ENCODE measurements at regions not wholly inside any gene's neighbourhood (a gene's known extent, or its start where the extent isn't known, plus 50 kb on each side); places are given as distances from the start of the nearest gene placed in this dataset.

DNA sequence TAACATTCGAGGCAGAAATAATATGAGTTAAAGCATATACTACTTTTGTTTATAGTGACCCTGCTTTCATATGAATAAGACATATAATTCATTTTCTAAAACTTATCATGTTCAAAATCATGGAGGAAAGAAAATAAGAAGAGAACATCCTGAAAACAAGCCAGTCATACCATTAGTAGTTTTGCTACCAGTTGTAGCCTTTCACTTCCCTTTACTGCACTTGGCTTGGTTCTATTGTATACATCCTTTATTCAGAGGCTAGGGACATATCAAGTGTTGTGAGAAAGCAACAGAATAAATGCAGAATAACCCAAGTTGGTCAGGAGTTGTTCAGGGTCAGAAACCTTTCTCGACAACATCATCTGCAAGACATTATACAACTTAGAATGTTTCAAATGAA, 598.7 kb downstream of the SOX5 start:
- H3K27ac ChIP-seq, result no peak overlapping the region
- no peaks in the 10 kb centered on the region for H3K4me1 ChIP-seq
- H3K4me3 ChIP-seq, result no peak overlapping the region
- H3K9me3 ChIP-seq, result no peaks in the 10 kb centered on the region
- no peaks in the 10 kb centered on the region for H3K27me3 ChIP-seq
- H3K36me3 ChIP-seq, result no peaks in the 10 kb centered on the region
- intact Hi-C loops (cut with DNase I; ENCODE audit: low total_unique reads), result no loop called here
- DNase-seq (ENCODE audit: low spot score in 2 of 2), result no peak
- TF ChIP-seq POLR2AphosphoS5 (IDR thresholded peaks at IDR 0.05) (no peak), POLR2A (IDR thresholded peaks at IDR 0.05) (no peak)
- TF ChIP-seq, protein P1, sequence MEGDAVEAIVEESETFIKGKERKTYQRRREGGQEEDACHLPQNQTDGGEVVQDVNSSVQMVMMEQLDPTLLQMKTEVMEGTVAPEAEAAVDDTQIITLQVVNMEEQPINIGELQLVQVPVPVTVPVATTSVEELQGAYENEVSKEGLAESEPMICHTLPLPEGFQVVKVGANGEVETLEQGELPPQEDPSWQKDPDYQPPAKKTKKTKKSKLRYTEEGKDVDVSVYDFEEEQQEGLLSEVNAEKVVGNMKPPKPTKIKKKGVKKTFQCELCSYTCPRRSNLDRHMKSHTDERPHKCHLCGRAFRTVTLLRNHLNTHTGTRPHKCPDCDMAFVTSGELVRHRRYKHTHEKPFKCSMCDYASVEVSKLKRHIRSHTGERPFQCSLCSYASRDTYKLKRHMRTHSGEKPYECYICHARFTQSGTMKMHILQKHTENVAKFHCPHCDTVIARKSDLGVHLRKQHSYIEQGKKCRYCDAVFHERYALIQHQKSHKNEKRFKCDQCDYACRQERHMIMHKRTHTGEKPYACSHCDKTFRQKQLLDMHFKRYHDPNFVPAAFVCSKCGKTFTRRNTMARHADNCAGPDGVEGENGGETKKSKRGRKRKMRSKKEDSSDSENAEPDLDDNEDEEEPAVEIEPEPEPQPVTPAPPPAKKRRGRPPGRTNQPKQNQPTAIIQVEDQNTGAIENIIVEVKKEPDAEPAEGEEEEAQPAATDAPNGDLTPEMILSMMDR (IDR thresholded peaks at IDR 0.05), result no peak

DNA sequence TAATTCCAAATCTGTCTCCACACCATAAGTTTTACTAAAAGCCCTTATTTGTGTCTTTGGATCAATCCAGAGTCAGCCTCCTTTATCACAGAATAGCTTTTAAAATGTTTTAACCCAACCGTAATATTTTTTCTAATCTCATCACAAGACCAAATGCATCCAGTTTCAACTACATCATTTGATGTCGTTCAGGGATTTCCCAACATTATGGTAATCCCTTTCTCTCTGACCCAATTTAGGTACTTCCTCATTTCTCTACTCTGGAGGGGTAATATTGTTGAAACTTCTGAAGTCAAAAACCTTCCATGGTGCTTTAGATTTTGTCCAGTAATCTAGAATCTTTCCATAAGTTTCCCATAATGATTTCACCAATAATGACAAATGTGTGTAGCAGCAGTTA, 596.8 kb downstream of the SOX5 start:
- H3K27me3 ChIP-seq, result no peaks in the 10 kb centered on the region
- H3K9me3 ChIP-seq, result no peaks in the 10 kb centered on the region
- no peaks in the 10 kb centered on the region for H3K36me3 ChIP-seq
- no peak for TF ChIP-seq POLR2A (IDR thresholded peaks at IDR 0.05)
- no peak for TF ChIP-seq POLR2AphosphoS5 (IDR thresholded peaks at IDR 0.05)
- TF ChIP-seq, protein P1 (IDR thresholded peaks at IDR 0.05), result no peak
- H3K4me3 ChIP-seq, result no peak overlapping the region
- no peak for DNase-seq (ENCODE audit: low spot score in 2 of 2)
- no peak overlapping the region for H3K27ac ChIP-seq
- intact Hi-C loops (cut with DNase I; ENCODE audit: low total_unique reads), result no loop called here
- H3K4me1 ChIP-seq, result no peaks in the 10 kb centered on the region

DNA sequence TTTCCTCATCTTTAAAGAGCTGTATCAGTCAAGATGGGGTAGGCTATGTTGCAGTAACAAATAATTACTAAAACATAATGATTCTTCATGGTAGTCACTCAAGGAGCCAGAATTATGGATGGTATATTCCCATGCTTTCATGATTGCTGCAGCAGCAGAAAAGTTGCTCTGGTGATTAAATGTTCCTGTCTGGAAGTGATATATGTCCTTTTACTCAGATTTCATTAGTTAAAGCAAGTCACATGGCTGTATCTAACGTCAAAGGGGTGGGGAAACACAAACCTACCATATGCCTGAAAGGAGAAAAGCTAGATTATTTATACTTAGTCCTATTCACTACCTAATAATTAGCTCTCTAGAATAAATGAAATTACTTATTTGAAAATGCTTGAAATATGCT, 594.7 kb downstream of the SOX5 start:
- Histone ChIP-seq H3K27me3 (no peaks in the 10 kb centered on the region), H3K4me1 (no peaks in the 10 kb centered on the region), H3K27ac (no peak overlapping the region), H3K36me3 (no peaks in the 10 kb centered on the region), H3K4me3 (no peak overlapping the region), H3K9me3 (no peaks in the 10 kb centered on the region)
- intact Hi-C loops (cut with DNase I; ENCODE audit: low total_unique reads), result no loop called here
- no peak for DNase-seq (ENCODE audit: low spot score in 2 of 2)
- TF ChIP-seq POLR2A (IDR thresholded peaks at IDR 0.05), result no peak
- TF ChIP-seq, protein P1 (IDR thresholded peaks at IDR 0.05), result no peak
- TF ChIP-seq POLR2AphosphoS5 (IDR thresholded peaks at IDR 0.05), result no peak

DNA sequence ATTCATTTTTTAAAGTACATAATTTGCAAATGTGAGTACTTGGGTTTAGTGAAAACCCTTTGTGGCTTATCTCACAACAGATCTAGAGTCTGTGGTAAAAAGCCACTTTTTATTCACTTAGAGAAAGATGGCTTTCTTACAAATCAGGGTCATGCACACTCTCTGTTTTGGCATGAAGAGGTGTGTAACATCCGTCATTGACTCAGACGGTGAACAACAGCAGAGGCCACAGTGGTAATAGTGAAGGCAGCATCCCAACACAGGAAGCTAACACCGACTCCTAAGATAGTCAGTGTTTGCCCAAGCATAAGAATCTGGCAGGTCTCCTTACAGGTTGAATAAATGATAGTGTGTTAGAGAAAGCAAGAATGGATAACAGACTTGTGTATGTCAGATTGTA, 593.0 kb downstream of the SOX5 start:
- Histone ChIP-seq H3K9me3 (no peaks in the 10 kb centered on the region), H3K4me1 (no peaks in the 10 kb centered on the region), H3K27me3 (no peaks in the 10 kb centered on the region), H3K27ac (no peak overlapping the region), H3K36me3 (no peaks in the 10 kb centered on the region), H3K4me3 (no peak overlapping the region)
- intact Hi-C loops (cut with DNase I; ENCODE audit: low total_unique reads), result no loop called here
- no peak for DNase-seq (ENCODE audit: low spot score in 2 of 2)
- TF ChIP-seq POLR2A (IDR thresholded peaks at IDR 0.05) (no peak), POLR2AphosphoS5 (IDR thresholded peaks at IDR 0.05) (no peak)
- TF ChIP-seq, protein P1 (IDR thresholded peaks at IDR 0.05), result no peak

DNA sequence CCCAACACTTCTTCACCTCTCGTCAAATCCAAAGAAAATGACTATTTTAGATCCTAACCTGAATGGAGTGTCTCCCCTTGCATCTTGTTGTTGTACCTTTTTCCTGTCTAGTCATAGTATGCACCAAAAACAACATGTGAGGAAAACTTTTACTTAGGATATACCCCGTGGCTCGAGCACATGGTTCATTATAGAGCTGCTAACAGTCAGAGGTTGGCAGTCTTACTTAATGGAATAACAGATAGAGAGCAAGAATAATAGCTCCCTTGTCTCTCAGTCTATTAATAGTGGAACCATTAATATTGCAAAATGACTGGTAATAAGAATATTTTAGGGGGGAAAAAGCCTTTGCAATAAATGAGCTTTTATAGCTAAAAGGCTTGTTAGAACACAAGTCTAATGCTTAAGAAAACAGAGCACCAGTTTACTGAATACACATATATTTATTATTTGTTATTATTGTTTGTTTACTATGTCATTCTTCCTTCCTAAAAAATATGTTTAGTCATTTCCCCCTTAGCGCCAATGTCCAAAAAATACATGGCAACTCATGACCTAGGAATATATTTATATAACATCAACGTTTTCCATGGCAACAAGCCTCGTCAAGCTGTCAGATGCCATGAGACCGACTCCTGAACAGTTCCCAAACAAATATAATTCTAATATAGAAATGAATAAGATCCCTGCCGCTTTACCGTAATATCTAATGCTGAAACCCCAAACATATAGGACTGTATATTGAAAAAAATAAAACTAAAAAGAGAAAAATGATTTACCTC, 592.4 kb downstream of the SOX5 start:
- Histone ChIP-seq H3K36me3 (no peaks in the 10 kb centered on the region), H3K27ac (no peak overlapping the region), H3K4me1 (no peaks in the 10 kb centered on the region), H3K27me3 (no peaks in the 10 kb centered on the region), H3K9me3 (no peaks in the 10 kb centered on the region), H3K4me3 (no peak overlapping the region)
- no peak for DNase-seq (ENCODE audit: low spot score in 2 of 2)
- intact Hi-C loops (cut with DNase I; ENCODE audit: low total_unique reads), result no loop called here
- no peak for TF ChIP-seq POLR2A (IDR thresholded peaks at IDR 0.05)
- no peak for TF ChIP-seq POLR2AphosphoS5 (IDR thresholded peaks at IDR 0.05)
- TF ChIP-seq, protein P1 (IDR thresholded peaks at IDR 0.05), result no peak

Measured in breast epithelium (tissue), 4 donors.